Fibroblast of peridontal ligament (primary cell): ENCODE measurements at regions not wholly inside any gene's neighbourhood (a gene's known extent, or its start where the extent isn't known, plus 50 kb on each side); places are given as distances from the start of the nearest gene placed in this dataset.
A peak's percentile ranks its signal among the peaks of the same experiment; 100 is the strongest.
"Not testable (repeated sequence)": the region's sequence is repeated elsewhere in the genome, so short reads cannot be mapped to it uniquely, and the experiment has no call there.

ENCODE experiments used
- DNase-seq: peaks from one replicate; pipeline ENCODE4 v3.0.0-alpha.2; 2010; ENCODE audit errors: extremely low read depth

DNA sequence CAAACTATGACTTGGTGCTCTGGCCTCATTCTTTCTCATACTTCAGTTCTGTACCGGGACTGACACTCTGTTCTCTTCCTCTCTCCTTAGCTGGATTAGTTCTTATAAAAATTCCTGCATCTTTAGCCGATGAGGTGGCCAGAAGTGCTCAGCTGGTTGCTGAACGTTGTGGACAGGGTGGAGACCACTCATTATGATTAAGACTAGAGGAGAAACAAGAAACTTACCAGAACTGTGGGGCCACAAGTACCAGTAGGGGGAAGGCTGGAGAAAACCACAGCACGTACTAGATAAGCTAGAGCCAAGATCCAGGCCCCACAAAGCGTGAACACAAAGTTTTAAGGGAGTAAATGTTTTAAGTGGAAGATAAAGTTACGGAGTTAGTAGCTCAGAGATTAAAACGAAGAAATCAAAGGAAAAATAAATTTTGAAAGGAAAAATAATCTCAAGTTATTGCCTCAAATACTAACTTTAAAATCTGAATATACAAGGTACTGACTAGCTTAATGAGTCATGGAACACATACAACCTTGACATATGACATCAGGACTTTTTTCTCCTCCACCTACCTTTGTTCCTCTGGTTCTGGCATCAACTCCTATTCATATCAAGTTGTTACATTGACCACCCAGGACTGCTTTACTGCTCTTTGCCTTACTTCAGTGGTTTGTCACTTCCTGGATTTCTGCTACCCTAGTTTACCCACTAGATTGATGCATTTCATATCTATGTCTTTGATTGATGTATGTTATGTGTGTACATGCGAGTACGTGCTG lies 469.0 kb downstream of the TFEC start:
- peak; percentile 42 for DNase-seq

DNA sequence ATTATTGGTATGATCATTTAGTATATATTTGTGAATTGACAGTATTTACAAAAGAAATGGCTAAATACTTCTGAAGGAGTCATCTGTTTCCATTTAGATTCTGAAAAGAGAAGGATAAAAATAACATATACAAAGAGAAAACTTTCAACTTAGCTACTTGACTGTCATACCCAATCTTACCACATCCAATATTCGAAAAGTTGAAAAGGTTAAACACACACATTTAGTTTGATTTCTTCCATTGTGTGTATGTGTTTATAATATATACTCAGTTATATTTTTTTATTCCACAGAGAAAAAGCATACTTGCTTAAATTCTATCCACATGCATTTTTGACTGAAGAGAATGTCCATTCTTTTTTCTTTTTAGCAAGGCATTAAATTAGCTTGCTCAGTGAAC lies 470.7 kb downstream of the TFEC start:
- peak; percentile 82 for DNase-seq

DNA sequence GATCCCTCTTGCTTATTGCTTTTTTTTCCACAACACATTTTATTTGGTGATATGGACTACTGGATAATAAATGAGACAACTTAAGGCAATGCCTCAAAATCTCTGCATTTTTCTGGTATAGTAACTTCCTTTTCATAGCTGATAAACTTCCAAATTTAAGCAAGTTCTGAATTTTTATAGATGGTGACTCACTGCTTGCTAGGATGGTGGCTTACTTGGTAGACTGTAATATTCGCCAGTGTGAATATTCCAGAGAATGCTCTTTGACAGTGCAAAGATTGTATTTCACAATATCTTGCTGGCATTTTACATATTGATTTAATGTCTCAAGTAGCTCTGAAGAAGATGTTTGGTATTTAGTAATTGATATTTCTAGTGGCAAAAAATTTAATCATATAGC lies 472.4 kb downstream of the TFEC start:
- peak; percentile 80 for DNase-seq

DNA sequence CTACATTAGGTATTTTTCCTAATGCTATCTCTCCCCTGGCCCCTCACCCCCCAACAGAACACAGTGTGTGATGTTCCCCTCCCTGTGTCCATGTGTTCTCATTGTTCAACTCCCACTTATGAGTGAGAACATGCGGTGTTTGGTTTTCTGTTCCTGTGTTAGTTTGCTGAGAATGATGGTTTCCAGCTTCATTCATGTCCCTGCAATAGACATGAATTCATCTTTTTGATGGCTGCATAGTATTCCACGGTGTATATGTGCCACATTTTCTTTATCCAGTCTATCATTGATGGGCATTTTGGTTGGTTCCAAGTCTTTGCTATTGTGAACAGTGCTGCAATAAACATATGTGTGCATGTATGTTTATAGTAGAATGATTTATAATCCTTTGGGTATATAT lies 473.3 kb downstream of the TFEC start:
- DNase-seq, result not testable (repeated sequence)

DNA sequence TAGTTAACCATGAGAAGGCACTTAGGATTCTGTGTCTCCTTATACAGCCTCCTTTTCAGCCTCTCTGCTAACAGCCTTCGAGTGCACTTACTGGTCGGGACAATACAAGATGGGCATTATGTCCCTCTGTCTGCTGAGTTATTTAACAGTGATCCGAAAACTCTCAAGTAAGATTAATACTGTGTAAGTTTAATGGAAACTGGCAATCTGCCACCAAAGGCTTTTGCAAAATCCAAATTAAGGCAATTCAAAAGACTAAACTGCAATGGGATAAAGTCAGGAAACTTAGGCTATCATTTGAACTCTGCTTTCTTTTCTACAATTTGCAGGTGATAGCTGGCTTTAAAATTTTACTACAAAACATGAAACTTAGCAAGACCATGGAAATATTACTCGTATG lies 477.8 kb downstream of the TFEC start:
- DNase-seq, result no peak

DNA sequence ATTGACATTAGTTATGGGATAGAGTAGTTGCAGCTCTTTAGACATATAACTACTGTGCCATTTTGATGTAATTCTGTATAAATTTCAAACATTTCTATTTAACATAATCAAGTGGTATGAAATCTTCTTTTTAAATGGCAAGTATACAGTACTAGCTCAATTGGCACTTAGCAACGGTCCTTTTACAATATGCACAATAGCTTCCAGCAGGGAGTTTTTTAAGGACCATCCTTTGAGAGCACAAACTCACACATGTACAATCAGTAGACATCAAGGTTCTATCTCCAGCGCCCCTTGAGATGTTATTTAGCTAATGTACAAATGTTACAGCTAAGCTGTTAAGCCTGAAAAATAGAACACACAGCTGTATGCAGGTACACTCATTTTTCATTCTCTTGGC lies 480.7 kb downstream of the TFEC start:
- DNase-seq, result no peak

DNA sequence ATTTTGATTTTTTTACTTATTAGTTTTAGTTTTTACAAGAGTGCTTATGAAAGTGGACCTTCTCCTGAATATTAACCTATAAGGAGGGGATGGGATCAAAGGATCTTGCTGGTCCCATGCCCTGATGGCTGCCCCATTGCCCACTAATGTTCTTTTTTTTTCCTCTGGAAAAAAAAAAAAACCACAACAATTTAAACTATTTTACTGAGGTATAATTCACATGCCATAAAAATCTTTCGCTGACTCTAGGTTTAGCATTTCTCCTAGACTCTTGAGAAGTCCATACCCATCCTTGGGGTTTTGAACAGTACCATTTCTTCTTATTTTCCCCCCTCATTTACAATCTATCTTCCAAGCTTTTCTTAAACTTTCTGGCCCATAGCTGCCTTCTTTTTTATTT lies 481.8 kb downstream of the TFEC start:
- DNase-seq, result no peak

DNA sequence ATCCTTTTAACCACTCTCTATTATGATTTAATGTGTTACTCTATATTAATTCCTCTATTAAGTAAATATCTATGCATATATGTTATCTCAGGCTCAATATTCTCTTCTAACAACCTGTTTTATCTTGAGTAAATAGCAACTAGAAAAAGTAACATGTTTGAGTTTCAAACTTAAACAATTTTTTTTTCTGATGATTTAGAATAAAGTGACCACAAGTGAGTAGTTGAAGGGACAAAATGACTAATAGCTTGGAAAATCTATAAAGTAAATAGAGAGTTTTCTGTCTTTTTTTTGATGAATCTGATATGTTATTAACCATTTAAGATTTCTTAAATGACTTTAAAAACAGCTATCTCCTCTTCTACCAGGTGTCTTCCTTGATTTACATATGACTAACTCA lies 483.8 kb downstream of the TFEC start:
- DNase-seq, result no peak

DNA sequence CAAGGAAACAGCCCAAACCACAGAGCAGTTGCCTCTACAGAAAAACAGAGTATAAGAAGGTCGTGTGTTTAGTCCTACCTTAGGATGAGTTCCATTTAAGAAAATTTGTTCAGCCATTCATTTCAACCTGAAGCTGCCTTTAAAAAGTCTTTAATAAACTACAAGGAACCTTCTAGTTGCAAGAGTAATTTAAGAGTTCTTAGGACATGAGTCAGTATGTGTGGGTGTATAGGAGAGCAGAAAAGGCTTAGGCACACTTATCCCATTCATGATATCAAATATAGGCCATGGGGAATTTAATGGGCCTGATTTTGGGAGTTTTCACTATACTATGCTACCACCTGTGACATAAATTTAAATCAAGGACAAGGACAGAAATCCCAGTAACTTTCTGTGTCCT lies 496.8 kb downstream of the TFEC start:
- peak; percentile 8 for DNase-seq

DNA sequence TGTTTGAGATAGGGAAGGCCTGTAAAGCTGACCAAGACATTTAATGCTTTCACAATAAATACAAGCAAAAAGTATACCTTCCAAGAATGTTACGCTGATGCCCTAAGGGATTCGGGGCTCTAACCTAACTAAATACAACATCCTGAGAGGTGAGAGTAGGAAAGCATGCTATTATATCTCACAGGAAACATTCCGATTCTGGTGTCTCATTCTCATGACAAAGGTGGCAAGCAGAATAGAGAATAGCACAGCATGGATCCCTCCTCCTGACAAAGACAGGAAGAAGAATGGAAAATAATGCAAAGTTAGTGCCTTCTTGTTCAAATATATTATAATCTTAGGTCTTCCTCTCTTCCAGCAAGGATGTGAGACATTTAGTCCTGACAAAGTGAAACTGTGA lies 504.3 kb downstream of the TFEC start:
- no peak for DNase-seq

DNA sequence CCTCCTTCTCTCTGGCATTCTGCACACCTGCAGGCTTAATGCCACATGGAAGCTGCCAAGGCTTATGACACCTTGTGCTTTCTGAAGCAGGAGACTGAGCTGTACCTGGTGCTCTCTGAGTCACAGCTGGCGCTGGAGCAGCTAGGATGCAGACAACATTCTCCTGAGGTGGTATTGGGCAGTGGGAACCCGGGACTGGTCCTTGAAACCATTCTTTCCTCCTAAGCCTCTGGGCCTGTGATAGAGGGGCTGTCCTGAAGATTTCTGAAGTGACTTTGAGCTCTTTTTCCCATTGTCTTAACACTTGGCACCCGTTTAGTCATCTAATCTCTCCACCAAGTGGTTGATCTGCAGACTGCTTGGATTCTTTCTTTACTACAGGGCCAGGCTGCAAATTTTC lies 508.4 kb downstream of the TFEC start:
- DNase-seq, result no peak

DNA sequence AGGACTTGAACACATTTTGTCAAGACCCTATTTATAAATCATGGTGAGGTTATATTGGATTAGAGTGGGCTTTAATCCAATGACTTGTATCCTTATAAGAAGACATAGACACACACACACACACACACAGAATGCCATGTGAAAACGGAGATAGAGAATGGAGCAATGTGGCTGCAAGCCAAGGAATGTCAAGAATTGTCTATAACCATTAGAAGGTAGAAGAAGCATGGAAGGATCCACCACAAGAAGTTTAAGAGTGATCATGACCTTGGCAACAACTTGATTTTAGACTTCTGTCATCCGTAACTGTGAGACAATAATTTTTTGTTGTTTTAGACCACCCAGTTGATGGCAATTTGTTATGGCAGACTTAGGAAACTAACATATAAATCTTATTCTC lies 514.2 kb downstream of the TFEC start:
- no peak for DNase-seq

DNA sequence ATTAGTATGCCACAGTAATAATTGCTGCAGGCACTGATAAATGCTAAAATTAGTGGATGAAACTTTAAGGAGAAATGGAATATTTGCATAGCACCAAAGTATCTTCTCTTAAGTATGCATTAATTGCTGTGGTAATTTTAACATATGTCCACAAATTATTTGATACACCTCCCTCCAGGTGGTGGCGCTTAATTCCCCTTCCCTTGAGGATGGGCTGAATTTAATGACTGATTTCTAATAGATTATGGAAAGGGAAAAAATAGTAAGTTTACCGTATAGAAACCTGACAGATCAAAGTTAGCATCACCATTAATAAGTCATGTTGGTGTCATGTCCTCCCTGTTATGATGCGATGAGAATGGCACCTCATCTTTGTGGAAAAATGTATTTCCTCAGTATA lies 519.2 kb downstream of the TFEC start:
- DNase-seq, result no peak

DNA sequence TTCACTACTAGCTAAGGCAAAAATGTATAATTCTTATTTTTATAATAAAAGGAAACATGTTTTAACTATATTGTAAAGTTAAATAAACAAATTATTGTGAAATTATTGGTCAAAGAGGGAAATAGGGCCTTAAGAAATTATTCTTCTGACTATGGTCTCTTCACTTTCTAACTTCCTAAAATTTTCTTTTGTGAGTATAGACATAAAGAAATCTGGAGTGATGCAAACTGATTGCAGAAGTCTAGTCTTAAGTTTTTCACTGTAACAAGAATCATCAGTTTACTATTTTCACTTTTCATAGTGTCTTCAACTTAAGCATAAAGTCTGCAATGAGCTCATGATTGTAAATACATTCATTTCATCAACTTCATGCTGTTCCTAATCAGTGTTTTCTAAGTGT lies 525.4 kb downstream of the TFEC start:
- no peak for DNase-seq

DNA sequence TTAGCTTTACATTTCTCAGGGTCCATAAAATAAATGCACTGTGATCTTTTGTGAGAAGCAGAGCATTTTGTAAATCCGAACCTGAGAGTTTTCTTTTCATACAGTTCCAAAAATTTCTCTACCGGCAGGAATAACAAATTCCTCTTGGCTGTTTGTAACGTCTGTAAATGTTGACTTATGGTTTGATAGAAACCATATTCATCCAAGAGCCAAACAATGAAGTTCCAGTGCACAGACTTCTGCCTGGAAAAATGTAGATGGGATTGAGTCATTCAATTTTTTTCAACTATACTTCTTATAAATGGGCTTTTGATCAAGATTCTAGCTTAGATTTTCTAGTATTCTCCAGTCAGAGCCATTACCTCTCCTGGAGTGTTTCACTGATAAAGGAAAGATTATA lies 530.6 kb downstream of the TFEC start:
- DNase-seq, result peak; percentile 48

DNA sequence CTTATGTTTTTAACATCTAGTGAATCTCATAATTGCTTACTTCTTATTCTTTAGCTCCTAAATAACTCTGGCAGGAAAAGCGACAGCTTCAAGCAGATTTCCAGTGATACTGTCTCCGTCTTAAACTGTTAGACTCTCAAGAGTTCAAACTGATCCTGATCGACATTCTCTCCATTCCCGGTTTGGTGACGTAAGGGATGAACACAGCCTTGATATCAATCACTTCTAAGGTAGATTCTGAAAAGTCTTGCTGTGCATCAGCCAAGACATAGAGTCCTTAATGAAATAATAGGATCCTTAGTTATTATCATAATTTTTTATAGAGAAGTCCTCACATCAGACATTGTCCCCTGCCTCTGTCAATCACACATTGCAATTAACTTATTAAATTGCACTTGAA lies 534.6 kb downstream of the TFEC start:
- no peak for DNase-seq

DNA sequence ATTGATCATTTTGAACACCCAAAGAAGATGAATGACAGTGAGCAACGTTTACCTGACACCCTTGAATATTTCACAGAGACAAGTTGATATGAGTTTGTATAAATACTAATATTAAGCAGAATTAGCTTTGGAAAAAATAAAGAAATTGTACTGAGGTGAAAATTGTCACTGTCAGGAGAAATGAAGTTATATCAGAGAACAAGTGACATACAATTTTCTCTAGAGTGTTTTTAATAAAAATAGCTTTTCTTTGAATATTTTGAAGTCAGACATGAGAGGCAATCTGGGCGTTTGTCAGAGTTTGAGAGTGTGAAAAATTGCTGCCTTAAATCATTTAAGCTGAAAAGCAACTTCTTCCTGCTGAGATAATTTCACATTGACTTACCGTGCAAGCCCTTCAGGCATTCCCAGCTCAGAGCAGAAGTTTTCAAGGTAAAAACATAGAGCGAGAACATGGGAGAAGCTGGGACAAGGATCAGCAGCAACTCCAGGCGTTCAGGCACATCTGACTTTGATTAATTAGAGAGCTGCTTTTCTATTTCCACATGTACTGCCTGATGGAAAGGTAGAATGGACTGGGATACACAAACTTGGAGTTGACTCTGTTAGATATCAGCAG lies 535.9 kb downstream of the TFEC start:
- no peak for DNase-seq

DNA sequence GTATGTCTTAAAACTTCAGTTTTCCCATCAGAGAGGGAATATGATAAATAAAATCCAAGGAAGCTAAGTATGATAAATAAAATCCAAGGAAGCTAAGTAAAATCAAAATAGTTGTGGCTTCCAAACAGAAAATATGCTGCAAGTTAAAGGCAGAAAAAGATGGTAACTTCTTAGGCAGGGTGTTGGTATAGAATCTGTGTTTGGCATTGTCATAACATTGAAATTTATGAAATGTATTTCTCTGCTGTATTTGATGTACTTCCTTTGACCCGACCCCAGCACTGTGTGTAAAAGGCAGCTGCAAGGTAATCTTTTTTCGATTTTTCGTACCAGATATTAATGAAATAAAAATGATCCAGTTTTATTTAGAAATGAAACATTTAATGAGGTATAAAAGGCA lies 537.2 kb downstream of the TFEC start:
- DNase-seq, result no peak

DNA sequence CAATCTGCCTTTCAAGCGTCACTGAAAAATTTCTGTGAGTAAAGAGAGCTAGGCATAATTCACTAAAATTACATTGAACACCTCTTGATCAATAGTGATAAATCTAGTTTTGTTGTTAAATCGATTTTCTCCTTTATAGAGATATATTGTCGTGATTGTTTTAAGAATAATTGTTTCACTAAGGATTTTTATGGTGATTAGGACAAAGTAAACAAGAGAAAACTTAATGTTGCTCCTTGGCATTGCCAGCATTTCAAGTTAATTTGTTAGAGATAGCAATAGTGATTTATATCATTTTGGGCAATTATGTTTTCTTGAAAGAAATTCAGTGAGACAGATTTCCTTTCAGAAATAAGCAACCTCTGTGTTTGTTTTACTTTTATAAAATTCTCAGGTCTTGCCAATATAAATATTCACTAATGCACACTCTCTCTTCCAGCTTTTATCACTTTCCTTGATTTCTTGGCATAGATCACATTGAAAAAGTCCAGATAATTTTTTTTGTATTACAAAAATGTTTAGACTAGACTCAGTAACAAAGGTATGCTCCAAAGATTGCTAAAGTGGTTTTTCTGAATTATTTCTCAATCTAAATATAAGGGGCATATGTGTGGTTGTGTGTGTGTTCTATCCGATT lies 538.7 kb downstream of the TFEC start:
- DNase-seq, result no peak

DNA sequence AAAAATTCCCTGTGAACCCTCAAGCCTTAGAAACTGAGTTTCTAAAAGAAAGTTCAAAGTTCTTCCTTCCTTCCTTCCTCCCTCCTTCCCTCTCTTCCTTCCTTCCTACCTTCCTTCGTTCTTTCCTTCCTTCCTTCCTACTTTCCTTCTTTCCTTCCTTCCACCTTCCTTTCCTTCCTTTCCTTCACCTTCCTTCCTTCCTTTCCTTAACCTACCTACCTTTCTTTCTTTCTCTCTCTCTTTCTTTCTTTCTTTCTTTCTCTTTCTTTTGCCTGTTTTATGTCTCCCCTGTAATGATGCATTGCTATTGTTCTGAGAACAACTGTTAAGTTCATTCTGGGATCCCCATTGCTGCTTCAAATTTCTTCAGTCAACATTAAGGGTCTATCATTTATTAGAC lies 551.1 kb downstream of the TFEC start:
- DNase-seq, result no peak

DNA sequence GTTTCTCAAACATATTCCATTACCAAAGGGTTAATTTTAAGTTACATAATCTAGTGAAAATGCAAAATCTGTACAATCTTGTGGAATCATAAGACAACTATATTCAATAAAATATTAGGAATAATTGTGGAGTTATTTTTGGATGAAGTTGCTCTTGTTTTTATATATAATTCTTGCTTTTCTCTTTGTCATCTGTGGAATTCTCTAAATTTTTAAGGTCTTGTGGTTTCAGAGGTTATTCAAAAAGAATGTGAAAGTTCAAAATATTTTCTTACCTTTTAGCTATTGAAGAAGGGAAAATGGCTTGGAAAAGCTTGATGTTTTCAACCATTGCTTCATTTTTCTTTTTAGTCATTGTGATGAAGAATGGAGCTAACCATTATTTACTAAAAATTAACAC lies 552.1 kb downstream of the TFEC start:
- no peak for DNase-seq

DNA sequence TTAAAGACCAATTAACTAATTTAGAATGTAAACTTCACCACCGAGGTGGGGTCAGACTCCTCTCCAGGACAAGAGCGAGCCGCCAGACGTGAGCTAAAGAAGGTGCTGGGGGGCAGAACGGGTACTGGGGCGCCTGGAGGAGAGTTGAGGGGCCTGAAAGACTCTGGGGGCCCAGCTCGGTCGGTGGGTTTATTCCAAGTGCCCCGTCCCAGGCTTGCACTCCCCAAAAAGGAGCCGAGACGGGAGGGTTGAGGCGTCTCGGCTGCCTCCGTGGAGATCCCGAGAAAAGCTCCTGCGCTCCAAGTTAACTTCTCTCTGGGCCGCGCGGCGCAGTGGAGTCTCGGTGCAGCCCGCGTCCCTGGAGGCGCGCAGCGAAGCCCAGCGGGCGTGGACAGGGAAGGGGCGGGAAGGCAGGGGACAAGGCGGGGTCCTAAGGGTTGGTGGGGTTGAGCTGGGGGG lies 553.3 kb downstream of the TFEC start:
- no peak for DNase-seq

DNA sequence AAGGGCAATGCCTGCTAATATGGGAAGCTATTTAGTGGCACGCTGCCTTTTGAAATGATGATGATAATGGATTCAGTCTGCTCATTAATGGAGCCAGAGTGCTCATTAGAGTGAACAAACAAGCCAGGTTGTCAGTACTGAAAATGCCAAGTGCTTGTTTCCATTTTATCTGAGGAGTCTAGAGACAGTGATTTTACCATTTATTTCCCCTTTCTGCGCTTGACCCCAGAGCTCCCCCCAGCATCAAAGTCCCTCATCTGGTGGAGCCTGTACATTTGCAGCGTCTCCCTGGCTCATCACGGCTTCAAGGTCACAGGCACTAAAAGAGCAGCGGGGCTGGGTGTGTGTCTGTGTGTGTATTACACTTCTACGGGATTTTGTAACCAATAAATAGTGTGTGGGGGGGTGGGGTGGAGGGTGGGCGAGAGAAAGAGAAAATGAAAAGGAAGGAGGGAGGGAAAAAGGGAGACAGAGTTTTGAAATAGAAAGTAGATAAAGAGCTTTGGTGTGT lies 553.8 kb downstream of the TFEC start:
- no peak for DNase-seq
